Left renal cortex interstitium (tissue), 4 donors: ENCODE measurements at regions not wholly inside any gene's neighbourhood (a gene's known extent, or its start where the extent isn't known, plus 50 kb on each side); places are given as distances from the start of the nearest gene placed in this dataset.

ENCODE experiments used
- DNase-seq, 4 donors: peaks; one replicate each; pipeline ENCODE4 v3.0.0-alpha.2; 2013; ENCODE audit warnings: low read depth in 4 of 4, low spot score in 2 of 4, missing footprints in 1 of 4

DNA sequence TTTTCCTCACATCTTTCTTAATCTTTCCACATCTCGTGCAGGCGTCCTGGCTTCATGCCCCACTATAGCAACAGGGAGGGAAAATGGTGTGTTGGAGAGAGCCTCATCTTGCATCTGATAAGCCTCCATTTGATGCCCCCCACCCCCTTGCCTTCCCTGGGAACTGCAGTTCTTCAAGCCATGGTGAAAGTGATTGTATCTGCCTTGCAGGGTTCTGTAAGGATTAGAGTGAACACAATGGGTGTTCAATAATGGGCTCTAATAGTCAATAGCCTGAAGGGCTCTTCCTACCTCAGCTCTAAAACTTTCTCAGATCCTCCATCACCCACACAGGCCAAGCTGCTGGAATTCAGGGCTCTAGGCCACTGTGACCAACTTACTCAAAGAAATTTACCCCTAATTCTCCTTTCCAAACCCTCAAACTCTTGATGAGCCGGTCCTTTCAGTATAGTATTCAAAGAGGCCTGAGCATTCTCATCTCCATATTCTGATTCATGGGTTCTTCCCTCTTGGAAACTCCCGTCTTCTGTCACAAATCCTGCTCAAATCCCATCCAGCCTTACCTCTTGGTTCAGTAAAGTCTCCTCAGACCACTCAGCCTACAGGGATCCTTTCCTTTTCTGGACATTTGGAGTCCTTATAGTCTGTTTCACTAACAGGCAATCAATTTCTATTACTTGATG, 128.3 kb upstream of the TRIM2 start:
- DNase-seq = no peak

DNA sequence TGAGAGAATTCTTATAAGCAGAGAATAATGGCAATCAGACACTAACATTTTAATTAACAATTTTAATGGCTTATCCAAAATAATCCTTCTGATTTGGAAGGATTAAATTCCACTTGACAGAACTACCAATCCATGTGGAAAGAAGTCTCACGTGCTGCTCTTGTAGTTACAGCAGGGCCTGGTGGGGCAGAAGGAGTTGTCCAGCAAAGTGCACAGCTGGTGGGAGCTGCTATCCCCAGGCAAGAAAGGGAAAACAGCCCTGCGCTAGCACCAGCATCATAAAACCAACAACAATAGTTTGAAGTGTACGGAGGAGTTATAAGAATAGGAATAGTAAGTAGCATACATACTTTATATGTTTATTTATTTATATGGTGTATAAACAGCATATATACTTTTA, 127.4 kb upstream of the TRIM2 start:
- DNase-seq = no peak

DNA sequence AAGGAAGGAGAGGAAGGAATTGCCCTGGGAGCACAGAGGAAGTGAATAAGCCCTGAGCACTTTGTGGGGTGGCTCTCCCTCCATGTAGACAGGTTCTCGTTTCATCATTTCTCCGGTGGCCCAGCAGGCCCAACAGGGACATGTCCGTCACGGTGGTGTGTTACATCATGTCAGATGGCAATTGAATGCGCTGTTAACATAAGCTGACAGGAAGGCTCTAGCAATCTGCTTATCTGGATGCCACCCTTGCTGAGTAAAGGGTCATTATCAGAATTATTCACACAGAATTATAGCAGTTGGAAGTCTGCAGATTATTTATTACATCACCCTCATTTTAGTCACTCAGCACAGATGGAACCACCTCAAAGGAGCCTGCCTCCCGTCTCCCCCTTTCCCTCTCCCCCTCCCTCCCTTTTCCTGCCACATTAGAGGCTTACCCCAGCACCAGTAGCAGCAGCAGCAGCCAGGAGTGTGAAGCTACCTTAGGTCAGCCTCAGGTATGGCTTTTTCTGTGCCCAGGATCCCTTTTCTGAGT, 124.3 kb upstream of the TRIM2 start:
- no peak for DNase-seq

DNA sequence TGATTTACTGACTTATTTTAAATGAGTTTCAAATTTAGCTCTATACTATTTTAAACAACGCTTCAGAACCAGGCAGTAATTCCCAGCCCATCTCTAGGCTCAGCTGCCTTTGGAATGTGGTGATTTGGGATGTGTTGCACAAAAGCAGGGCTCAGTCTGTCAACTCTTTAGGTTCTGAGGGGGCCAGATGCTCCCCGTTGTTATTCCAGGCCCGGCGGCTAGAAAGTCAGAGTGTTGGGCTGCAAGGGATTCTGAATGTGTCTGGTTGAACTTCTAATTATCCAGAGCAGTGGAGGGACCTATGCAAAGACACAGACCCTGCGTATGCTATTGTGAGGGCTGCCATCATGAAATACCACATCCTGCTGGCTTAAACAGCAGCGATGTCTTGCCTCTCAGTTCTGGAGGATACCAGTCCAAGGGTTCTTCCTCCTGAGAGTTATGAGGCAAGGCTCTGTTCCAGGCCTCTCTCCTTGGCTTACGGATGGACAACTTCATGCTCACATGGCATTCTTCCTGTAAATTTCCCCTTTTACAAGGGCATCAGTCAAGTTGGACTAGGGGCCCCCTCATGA, 123.2 kb upstream of the TRIM2 start:
- no peak for DNase-seq

DNA sequence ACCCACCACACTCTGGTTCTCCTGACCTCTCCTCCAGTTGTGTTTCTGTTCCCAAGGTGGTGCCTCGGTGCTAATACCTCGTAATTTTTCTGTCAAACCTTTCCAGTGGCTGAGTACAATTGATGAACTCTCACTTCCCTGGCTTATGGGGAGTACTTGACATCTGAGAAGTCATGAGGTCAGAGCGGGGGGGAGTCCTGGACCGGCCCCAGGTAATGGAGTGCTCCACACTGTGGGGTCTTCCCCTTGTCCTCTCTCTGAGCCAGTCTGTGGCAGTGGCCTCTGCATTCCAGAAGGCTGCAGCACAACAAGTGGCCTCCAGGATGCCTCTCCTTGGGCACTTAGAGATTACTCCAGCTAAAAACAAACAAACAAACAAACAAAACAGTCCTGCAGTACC, 122.5 kb upstream of the TRIM2 start:
- no peak for DNase-seq

DNA sequence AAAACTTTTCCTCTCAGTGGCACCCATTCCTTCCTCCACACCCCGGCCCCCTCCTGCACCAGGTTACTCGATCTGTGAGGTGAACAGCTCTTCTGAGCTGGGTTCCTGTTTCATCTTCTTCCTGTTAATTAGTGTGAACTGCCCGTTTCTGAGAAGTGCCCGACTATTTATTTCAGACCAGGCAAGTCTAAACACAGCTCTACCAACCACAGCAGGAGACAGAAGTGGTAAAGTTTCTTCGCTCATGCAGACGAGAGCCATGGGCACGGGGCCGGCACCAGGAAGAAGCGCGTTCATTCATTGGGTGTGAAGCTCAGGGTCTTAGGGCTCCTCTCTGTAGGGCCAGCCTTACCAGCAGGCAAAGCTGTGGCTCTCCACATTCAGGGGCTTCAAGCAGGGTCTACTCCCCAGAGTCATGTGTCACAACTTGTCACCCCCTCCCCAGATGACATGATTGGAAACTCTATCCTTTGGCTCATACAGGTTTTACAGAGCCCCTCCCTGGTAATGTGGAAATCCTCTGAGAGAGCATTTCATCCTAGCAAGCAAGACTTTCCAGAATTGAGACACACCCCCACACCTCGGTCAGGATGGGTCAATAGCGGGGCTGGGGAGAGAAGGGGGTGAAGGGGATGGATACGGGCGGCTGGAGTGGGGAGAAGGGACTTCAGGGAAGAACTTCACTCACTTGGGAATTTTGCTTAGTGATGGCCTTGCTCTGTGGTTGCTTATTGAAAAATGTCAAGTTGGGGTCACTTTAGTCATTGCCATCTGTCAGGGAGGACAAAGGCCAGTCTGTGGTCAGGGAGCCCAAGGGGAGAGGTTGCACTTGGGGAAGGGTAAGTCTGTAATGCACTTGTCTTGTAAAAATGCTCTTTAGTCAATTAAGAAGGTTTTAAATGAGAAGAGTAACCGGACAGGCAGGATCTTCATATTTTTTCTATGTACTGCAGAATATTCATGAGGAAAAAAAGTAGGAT, 121.6 kb upstream of the TRIM2 start:
- DNase-seq = no peak

DNA sequence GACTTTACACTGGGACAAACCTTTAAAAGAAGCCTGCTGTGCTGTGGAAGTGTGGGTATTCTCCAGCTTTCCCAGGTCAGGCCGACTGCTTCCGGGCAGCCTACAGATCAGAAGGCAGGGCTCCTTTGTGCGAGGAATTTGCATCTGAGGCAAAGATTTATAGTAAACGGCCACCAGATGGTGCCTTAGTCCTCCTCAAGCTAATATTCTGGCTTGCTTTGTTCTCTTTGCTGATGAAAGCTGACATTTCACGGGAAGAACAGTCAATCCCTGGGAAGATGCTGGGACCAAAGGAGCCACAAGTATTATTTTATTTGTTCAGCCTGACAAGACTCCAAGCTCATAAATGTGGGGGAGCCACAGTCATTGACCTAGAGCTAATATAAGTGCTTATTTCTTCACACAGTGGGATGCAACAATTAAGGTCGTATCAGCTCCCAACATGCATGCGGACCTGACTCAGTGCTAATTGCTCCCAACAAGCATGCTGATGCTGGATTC, 120.7 kb upstream of the TRIM2 start:
- peak; percentile 44 to 69 (median 59) for DNase-seq

DNA sequence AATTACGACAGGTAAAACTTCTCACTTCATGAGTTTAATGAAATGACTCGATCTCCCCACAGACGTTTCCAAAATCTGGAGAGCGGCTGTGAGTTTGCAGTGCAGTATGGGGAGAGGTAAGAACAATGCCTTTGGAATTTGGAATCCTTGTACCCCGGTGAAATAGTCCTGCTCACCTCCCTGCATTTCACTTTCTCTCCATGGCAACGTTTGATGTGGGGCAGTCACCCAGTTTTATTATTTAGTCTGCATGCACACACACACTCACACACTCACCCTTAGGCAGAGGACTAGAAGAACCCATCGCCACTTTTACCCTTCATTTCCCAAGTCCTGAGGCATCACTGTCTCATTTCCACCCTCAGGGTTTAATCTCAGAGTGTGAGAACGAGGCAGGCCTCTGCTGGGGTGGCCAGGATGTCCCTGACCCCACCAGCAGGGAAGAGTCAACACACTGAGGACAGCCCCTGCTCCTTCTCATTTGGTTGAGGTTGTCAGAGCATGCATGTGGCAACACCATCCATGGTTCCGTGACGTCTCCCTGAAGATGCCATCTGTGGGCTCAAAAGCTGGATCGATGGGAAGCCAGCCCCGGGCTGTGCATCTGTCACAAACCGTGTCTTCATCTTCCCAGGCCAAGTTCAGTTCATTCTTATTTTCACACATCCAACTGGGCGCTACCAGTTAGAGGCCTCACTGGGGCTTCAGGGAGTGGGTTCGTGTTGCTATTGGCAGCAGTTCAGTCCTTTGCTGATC, 119.8 kb upstream of the TRIM2 start:
- peak in 2 of 4 donors; percentile 7 to 31 for DNase-seq

DNA sequence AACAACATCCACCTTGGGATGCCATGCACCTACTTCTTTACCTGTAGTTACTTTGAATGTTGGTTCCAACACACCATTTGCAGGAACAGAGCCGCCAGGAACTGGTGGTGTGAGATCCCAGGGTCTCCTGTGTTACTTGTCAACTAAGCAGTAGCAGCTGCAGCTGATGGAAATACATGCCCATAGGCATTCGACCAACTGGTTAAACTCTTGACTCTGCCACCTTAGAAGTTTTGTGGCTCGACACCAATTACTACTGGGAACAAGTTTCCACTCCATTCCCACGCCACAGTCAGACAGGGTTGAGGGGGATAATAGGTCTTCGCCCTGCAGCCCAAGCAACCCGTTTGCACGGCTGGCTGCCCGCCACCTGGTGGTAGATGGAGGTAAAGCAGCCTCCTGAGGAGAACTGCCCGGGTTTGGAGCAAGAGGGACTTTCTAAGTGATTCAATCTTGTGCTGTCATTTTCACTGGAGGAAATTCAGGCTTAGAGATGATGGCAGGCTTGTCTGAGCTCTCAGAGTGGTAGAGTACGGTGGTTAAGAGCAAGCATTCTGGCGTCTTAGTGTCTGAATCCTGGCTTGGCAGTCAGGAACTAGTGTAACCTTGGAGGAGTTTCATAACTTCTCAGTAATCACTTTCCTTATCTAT, 119.1 kb upstream of the TRIM2 start:
- DNase-seq = peak in 3 of 4 donors; percentile 39 to 66 (median 60)

DNA sequence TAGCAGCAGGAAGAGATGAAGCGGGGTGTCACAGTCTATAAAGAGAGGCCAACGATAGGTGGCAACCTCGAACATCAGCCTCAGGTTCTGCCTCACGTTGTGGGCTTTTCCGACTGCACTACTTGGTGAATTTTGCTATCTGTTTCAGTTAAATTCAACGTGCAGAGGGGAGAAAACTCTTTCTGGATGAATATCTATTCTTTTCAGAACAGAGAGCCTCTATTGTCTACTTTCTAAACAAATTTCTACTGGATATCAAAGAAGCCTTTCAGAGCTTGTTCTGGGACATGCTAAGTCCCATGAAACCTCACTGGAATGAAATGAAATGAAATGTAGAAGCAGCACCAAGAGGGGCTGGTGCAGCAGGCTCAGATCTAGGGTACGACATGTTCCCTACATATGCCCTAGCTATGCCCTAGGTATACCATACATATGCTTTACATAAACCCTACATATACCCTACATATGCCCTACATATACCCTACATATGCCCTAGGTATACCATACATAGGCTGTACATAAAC, 116.5 kb upstream of the TRIM2 start:
- no peak for DNase-seq

DNA sequence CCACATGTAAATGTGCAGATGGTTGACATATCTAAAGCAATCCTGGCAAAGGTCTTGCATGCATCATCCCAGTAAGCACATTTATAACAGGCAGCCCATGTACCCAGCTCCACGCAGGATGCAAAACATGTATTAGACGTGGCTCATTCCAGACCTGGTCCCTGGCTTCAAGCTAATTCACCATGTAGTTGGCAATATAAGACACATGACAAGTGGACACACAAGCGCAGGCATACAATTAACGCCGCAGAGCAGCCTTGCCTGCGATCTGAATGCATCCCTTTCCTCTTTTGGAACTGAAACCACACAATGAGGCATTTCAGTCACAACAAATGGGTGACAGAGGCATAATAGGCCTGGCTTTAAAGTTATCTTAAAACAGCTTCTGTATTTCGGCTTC, 114.5 kb upstream of the TRIM2 start:
- DNase-seq = no peak

DNA sequence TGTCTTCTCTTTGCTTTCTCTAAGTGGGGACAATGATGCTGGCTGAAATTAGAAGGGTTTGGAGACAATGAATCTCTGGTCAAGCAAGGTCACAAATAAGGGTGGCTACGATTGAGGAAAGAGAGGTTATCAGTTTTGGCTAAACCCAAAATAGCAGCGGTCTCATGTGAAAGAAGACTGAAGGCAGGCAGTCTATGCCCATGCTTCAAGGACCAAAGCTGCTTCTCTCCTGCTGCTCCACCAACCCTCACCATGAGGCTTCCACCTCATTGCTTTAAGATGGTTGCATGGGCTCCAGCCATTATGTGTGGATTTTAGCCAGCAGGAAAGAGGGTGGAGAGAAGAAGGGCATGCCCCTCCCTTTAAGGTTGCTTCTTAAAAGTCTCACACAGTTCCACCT, 114.1 kb upstream of the TRIM2 start:
- DNase-seq = no peak

DNA sequence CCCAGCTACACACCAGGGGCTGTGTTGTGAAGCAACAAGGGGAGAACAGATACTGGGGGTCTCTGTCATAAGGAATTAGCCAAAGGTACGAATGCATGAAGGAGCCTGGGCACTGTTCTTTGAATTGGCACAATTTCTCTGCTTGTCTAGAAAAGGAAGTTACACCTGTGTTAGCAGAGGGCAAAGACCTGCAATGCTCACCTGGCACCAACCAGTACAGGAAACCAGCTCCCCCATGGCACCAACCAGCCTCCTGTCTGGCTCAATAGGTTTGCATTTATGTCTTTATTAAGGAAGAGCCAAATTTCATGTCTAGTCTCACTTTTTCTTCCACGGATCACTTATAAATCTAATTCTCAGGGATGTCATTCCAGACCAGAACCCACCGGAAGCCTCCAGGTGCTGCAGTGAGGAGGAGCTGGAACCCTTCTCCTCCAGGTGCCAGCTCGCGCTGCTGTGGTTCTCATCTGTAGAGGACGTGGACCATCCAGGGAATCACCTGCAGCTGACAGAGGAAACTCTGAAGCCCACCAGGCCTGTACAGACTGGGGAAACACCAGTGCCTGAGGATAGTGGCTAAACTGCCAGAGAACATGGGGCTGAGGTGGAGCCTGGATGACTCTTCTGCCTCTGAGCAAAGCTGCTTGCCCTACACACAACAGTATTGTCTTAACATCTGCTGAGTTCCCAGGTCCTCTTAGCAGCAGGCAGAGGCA, 113.4 kb upstream of the TRIM2 start:
- DNase-seq = no peak

DNA sequence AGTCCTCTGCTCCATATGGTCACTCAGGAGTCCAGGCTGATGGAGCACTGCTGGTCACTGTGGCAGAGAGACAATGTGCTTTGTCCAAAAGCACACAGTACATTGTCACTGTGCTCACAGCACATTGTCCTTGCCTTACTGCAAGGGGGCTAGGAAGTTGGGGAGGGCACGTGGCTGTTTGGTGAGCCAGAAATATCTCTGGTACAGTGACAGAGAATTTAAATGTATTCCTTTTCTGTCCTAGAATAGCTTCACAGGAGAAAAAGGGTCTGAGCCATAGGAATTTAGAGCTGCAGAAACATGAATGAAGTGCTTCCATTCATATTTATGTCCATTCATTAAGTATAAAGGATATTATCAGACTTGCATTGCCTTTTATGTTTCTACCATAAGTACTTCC, 110.8 kb upstream of the TRIM2 start:
- DNase-seq = no peak

DNA sequence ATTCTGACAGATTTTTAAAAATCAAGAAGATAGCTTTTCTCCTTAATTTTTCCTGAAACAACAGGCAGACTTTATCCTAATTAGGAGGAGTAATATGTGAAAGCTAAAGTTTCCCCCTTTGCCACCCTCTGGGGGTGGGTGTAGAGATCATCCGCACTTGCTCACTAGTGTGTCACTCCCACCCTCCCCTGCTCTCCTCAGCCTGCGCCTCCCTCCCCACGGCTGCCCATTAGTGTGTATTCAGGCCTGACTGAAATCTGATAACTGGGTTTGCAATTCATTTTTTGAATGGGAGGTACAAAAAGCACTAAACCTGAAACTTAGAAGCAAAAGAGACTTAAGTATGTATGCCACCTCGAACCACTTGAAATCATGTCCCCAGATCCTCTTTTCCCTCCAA, 110.4 kb upstream of the TRIM2 start:
- DNase-seq = no peak

DNA sequence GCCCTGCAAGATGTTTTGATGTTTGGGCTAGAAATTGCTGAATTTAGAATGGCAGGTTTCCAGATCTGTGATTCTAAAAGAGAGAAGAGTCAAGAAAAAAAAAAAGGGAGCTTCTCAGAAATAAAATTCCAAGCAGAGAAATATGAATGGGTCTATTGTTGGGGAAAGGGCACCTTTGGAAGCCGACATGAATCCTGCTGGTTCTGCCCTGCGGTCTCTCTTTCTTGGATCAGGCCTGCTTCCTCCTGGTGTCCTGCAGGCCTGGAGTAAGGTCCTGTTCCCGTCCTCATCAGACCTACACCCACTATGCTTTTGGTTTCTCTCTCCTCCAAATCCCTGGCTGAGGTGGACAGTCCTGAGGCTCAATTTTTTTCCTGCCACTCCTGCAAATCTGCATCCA, 109.8 kb upstream of the TRIM2 start:
- DNase-seq = no peak

DNA sequence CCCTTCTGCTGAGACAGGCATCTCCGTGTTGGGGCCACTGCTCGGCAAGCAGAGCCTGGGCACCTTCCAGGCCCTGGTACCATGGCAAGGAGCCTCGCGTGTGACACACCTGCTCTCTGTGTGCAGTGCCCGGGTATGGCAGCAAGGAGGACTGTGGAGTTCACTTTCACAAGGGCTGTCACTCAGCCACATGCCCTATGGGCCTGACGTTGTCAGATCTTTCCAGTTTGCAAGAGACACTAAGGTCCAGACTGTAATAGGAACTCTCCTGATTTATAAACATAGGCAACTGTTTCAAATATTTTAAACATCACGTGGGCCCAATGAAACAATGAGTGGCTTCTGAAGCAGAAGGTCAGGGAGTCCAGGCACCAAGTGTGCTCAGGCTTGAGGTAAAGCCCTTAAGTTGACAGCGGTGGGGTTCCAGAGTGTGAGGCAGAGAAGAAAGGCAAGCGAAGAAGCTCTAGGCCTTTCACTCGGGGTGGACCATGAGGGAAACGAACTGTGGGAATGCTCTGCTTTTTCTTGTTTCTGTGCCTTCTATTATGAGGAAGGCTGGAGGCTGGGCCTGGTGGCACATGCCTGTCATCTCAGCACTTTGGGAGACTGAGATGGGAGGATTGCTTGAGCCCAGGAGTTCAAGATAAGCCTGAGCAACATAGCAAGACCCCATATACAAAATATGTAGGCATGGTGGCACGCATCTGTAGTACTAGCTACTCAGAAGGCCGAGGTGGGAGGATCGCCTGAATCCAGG, 108.6 kb upstream of the TRIM2 start:
- no peak for DNase-seq

DNA sequence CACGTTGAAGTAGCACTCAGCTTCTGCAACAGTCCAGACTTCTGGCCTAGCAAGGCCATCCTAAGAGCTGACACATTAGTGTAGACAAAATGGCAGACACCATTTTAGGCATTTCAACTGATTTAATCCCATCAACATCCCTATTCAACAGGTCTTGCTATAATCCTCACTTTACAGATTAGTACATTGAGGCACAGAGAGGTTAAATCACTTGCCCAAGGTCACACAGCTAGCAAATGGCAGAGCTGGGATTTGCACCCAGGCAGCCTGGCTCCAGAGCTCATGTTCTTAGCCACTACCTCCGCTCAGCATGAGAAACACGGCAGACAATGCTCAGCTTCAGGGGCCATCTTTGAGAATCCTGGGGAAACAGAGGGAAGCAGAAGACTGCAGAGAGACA, 107.9 kb upstream of the TRIM2 start:
- no peak for DNase-seq
